SHP77 (cell line): ENCODE measurements at regions not wholly inside any gene's neighbourhood (a gene's known extent, or its start where the extent isn't known, plus 50 kb on each side); places are given as distances from the start of the nearest gene placed in this dataset.
"Not testable (repeated sequence)": the region's sequence is repeated elsewhere in the genome, so short reads cannot be mapped to it uniquely, and the experiment has no call there.

Source experiments
- DNase-seq, 2 experiments: peaks; one replicate each; lab custom pipeline; 2025; lab: John Stamatoyannopoulos, UW

DNA sequence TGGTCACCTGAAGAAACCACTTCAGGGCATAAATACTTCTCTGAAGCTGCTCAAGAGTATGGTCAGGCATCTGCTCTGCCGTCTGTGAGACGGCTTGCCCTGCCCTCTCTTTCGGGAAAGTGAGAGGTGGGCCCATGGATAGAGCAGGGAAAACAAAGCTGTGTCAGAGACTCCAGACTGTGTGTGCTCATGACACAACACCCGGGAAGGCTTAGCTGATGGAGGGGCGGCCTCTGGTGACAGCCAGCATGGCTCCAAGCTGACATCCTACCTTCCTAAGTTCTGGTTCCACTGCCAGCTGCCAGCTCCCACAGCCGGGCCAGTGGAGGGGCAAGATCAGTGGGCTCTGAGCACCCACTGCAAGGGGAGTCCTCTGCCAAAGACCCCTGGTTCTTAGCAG, 215.3 kb downstream of the ANKRD30B start:
- no peak for DNase-seq

DNA sequence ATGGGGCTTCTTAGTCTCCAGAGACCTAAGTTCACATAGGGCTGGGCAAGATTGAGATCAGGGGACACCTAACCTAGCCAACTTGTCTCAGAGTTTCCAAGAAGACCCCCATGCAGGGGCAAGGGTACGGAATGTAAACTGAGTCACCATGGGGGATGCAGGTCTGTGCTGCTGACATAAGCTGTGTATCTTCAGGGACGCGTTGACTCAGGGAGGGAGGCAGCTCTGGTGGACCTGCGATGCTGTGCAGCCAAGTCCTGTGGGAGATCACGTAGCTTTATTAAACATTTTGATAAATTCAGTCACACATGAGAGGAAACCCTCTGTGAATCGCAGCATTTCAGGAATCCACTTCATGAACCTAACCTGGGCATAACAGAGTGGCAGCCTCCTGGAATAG, 216.0 kb downstream of the ANKRD30B start:
- no peak for DNase-seq

DNA sequence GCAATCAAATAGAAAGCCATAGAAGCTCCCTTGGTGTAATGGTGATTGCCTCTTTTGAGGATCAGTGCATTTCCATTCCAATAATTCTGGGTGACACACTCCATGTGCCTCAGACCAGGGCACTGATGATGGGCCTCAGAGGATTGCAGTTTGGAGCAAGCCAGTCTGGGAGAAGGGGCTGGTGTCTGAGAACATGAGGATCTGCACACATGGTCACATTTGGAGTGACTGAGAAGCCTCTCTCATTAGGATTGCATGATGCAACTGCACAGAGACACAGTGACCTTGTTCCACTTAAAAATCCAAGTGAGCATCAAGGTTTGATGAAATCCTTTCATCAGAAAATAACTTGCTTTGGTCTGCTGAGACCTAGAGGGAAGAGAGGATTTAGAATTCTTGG, 216.4 kb downstream of the ANKRD30B start:
- DNase-seq = no peak

DNA sequence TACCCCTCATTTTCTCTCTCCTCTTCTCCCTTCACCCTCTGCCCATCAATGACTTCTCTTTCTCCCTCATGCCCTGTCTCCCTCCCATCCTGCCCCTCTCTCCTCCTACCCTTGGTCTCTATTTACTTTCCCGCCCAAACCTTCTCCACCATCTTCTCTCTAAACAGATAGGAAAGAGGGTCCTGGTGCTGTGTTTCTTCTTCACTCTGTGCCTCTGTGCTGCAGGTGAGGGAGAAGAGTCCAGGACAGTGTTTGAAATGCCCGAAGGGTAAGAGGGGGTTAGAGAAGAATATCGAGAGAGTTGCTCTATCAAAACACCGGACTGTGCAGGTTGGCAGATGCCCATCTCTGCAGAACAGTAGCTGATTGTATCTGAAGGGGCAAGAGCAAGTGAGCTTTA, 217.0 kb downstream of the ANKRD30B start:
- not testable (repeated sequence) for DNase-seq

DNA sequence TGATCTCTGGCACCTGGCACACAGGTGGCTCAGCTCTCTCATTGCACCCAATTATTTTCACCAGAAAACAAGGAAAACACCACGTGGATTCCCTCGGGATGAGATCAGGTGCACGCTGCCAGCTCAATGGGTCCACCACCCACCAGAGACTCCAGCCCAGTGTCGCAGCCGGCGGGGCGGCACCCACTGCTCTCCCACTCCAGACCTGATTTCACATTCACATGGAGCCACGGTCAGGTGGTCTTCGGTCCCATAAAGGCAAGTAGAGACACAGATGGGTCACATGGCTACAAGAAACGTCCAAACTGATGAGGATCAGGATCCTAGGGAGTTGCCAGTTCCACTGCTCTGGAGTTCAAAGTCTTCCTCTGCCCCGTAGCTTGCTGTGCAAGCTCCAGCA, 217.6 kb downstream of the ANKRD30B start:
- no peak for DNase-seq

DNA sequence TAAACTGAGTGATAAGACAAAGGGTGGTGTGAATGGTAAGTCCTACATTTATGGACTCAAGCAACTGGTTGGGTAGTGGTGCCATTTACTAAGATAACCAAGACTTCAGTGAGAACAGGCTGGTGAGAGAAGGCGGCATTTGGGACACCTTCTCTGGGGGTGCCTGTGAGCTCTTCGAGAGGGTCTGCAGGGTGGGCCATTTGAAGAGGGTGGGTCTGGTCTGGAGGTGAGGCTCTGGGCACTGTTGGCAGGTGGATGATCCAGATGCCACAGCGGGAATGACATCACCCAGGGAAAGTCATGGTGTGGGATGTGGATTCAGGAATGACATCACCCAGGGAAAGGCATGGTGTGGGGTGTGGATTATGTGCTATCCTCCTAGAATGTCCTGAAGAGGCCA, 219.3 kb downstream of the ANKRD30B start:
- not testable (repeated sequence) for DNase-seq

DNA sequence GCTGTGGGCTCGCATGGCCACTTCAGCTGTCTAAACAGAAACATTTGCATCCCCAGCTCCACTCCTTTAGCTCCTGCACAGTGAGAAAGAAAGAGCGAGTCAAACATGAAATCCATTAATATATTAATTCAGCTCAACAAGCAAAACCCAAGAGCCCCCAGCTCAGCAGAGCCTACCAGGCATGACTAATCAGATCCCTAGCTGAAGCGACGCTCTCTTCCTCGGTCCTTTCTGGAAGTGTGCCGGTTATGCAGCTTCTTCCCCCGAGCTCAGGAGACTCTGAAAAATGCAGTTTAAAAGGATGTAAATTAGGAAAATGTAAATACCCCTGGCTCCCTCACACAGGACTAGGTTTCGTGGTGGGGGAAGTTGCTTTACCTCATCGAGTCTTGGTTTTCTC, 221.5 kb downstream of the ANKRD30B start:
- DNase-seq = no peak

DNA sequence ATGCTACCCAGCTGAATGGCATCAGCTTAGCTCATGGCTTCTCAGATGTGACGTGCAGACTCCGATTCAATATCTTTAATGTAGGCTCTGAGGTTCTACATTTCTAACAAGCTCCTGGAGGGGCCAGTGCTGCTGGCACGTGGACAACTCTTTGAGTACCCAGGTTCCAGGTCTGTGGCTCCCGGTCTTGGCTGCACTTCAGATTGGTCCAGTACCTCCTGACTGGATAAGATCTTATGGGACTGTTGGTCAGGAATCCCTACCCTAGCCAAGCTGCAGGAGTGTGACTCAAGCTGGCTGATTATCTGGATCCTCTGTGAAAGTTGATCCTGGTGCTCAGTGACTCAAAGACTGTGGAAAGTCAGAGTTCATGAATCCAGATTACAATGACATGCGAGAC, 222.1 kb downstream of the ANKRD30B start:
- no peak for DNase-seq

DNA sequence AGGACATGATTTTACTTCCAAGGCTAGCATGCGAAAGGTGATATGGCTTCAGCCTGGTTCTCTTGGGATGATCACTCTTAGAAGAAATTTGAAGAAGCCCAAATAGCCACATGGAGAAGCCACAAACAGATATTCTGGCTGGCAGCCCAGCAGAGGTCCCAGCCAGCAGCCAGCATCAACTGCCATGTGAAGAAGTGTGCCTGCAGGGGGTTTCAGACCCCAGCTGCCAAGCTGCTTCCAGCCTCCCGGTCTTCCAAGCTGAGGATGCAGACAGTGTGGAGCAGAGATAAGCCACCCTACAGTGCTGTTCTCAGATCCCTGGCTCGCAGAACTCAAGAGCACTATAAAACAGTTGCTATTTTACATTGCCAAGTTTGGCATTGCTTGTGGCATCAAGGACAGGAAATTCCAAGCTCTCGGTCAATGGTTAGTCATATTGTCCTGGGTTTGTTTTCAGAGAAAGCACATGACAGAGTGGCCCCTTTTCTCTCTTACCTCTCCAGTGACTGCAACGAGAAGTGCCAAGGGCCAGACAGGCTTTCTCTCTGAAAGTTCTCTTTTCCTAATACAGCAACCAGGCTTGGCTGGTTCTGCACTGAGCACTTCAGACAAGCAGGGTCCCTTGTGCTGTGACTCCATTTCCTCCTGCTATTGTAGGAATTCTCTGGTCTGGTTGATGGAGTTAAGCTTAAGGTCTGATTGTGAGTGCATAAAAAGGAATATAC, 223.7 kb downstream of the ANKRD30B start:
- DNase-seq = no peak

DNA sequence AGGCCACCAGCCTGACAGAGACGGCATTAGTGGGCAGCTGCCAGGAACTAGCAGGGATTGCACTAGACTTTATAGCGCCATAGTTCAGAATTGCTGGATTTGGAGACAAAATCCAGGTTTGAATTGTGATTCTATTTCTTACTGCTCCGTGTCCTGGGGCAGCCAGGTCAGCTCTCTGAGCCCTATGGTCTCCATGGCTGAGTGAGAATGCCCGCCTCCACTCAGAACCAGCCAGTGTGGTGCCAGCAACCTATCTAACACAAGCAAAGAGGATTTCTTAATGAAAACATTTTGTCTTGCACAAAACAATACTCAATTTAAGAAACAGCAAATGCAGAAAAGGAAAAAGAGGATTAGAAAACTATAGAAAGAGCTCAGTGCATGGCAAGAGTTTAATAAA, 225.4 kb downstream of the ANKRD30B start:
- not testable (repeated sequence) for DNase-seq

DNA sequence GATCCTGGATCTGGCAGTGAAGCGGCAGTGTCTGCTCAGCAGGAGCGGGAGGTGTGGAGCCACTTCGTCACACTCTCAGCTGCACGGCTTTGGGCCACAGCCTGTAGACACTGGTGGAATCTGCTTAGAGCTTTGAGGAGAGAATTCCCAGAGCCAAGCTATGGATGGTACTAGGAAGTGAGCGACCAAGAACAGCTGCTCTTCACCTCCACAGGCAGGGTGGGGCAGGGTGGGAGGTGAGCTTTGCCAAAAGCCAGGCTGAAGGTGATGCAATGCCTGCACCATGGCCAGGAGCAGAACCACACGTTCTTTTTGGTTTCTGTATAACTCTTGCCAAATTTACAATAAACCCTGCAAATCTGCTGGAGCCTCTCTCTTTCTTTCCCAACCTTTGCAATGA, 226.1 kb downstream of the ANKRD30B start:
- no peak for DNase-seq

DNA sequence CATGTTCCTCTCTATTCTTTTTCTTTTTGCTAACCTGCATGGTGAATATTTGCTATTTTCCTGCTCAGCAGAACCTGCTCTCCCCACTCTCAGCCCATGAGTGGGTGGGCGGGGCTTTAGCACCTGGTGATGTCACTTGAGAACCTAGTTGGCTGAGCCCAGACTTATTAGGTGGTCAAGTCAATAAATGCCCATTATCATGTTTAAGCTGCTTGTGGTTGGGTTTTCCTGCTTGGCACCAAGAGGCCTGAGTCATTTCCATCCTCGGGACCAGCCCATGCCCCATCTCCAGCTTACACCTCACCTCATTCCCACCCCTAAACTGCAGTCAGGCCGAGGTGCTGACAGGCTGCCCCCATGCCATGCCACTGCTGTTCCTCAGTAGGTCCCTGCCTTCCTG, 226.6 kb downstream of the ANKRD30B start:
- no peak for DNase-seq

DNA sequence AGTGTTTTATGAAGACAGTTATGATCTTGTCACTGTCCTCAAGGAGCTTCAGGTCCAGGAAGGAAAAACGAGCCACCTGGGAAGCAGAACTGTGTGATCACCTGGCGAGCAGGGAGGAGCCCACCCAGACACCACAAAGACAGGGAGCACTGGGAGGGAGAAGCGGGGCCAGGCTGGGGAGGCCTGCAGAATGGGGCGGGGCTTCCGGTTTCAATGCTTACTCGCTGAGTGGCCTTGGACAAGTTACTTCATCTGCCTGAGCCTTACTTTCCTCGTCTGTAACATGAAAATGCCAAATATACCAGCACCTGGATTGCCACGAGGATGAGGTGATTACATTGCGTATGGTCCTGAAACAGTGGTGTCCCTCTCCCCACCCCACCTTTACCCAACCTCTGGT, 227.5 kb downstream of the ANKRD30B start:
- no peak for DNase-seq

DNA sequence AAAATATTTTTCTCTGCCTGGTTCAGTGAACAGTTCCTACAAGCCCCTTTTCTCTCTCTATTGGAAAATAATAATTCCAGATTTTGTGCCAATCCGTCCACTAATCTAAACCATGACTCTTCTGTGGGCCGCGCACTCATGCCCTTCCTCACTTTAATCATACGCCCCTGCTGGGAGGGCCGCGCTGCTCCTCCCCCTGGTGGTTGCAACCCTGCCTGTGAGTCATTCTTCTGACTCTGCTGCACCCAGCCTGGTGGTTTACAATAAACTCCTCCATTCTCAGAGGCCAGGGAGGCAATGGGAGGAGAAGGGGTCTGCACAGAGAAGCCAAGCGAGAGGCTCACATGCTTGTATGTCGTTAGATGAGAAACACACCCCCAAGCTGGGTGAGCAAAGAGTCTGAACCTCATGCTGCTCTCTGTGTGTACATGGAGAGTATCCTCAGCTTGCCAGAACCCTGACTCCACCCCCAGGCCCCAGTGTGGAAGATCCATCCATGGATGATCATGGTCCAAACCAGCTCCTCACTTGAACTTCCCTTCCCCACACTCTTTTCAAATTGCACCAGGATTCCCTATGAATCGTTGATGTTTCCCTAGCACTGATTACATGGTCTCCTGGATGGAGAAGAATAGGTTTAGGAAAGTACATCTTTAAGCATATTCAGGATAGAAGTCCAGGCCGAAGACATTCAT, 228.9 kb downstream of the ANKRD30B start:
- no peak for DNase-seq

DNA sequence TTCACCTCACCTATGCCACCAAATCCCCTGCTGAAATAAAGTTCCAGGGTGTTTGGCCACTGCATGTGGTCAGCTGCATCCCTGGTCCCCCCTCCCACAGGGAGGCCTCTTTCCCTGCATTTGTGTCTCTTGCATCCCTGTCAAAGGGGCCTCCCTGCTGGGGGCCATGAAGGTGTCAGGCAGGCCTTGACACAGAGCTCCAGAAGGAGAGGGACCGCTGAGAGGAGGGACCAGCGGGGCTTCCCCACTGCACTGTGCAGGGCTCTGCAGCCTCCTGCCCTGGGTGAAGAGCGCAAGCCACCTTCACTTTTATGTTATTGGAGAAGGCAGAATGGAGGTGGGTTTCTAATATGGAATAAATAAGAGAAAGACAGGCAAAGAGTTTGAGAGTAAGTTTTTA, 230.2 kb downstream of the ANKRD30B start:
- DNase-seq = no peak

DNA sequence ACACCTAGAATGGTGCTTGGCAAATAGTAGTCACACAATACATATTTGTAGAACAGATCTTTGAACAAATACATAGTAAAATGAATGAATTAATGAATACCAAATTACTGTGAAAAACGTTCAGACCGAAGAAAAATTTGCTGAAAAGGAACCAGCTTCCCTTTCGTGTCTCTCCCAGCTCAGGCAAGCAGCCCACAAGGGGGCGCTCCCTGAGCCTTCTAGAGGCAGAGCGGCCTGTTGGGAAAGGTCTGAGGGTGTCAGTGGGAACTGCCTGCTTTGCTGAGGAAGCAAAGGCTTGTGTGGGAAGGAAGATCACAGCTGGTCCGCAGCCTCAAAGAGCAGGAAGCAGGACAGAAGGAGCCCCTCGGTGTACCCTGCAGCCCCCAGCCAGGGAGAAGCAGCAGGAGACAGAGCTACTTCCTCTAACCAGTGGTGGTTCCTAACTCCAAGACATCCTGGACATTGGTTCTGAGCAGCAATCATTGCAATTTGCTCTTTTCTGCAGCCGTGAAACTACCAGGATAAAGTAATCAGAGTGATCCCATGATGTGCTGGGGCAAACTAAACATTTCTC, 231.1 kb downstream of the ANKRD30B start:
- peak; percentile 40 for DNase-seq

DNA sequence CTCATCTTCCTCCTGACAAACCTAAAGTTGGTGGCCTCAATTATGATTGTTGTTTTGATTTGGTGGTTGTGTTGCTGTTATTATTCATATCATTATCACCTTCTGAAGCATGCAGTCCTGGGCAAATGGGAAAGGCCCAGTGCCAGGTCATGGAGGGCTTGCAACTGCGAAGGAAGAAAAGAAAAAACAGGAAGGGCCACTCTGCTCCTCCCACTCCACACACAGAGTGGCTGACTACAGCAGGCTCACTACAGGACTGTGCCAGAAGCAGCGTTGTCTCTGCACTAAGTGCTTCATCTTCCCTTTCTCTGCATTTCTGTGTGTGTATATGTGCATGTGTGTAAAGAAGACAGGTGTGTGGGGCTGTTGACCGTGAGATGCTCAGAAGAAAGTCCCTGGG, 231.9 kb downstream of the ANKRD30B start:
- no peak for DNase-seq

DNA sequence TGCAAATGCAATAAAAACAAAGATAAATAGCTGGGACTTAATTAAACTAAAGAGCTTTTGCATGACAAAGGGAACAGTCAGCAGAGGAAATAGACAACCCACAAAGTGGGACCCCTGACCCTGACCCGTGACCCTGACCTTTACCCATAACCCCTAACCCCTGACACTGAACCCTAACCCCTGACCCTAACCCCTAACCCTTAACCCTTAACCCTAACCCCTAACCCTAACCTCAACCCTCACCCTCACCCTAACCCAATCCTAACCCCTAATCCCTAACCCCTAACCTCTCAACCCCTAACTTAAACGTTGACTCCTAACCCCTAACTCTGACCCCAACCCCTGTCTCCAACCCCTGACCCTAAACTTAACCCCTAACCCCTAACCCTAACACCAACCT, 236.6 kb downstream of the ANKRD30B start:
- DNase-seq = not testable (repeated sequence)

DNA sequence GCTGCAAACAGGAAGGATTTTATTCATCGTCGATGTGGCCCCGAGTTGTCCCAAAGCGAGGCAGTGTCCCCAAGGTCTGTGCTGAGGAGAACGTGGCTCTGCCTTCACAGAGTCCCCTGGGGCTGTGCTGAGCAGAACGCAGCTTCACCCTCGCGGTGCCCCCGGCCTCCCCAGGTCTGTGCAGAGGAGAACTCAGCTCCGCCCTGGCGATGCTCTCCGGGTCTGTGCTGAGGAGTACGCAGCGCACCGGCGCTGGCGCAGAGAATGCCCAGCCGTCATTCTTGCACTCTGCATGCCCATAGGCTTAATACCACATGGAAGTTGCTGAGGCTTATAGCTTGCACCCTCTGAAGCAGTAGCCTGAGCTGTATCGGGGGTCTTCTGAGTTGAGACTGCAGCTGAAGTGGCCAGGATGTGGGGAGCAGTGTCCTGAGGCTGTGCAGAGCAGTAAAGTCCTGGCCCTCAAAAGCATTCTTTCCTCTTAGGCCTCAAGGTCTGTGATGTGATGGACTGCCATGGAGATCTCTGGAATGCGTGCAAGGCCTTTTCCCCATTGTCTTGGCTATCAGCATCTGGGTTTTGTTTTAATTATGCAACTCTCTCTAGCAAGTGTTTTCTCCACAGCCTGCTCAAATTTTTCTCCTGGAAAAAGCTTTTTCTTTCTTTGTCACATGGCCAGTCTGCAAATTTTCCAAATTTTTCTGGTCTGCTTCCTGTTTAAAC, 237.5 kb downstream of the ANKRD30B start:
- not testable (repeated sequence) for DNase-seq

DNA sequence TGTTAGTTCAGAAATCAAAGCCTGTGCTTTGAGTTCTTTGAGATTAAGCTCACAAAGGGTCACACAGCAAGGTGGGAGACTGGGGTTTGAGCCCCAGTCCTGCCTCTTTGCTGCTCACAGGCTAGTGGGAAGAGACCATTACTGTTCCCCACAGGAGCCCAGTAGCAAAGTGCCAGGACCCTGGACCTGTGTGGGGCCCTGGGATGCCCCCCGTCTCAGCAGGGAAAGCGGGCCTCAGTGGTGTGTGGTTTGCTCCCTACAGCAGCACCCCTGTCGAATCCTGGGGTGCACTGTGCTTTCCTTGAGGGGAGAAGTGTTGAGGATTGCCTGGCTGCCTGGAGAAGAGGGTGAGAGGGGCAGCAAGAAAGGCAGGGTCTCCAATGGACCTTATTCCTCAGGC, 239.4 kb downstream of the ANKRD30B start:
- DNase-seq = not testable (repeated sequence)

DNA sequence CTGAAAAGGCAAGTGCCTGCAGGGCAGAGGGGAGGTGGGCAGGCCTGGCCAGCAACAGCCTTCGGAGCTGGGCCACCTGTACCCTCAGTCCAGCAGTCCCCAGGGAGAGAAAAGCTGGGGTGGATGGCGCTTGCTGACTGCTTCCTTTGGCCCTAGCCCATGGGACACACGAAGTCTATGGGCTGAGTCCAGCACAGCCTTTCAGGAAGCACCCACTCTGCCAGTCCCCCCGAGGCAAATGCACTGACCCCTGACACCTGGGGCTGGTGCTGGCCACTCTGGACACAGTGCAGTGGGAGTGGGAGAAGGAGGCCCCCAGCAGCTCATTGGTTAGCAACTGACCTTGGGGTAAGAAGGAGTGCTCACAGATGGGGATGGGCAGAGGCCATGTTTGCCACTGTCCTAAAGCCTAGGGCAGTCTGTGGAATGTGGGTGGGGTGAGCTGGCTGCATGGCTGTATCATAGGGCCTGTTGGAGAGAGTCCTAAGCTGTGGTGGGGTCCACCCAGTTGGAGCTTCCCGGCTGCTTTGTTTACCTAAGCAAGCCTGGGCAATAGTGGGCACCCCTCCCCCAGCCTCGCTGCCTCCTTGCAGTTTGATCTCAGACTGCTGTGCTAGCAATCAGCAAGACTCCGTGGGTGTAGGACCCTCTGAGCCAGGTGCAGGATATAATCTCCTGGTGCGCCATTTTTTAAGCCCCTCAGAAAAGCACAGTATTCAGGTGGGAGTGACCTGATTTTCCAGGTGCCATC, 240.2 kb downstream of the ANKRD30B start:
- DNase-seq = not testable (repeated sequence)

DNA sequence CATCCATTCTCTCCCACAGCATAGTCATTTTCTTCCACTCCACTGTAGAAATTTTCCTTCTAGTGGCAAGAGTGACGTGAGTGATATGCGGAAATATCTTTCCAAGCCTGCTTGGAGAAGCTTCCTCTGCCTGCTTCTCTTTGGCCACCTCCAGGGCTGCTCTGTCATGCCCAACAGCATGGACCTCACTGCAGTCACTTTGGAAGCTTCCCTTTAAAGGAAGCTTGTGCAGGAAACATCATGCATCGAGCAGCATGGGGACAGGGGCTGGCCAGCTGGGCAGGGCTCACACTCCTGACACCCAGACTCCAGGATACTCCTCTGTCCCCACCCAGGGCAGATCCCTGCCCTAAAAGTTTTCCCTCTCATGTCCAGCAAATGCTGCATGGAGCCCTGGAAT, 241.6 kb downstream of the ANKRD30B start:
- not testable (repeated sequence) for DNase-seq
